Karpas-422 (cell line): ENCODE measurements at regions not wholly inside any gene's neighbourhood (a gene's known extent, or its start where the extent isn't known, plus 50 kb on each side); places are given as distances from the start of the nearest gene placed in this dataset.
"Not testable (repeated sequence)": the region's sequence is repeated elsewhere in the genome, so short reads cannot be mapped to it uniquely, and the experiment has no call there.

Experiments used
- DNase-seq: peaks from one replicate; pipeline ENCODE4 v3.0.0-alpha.2; 2015
- H2AFZ ChIP-seq: fragments of 200-600 bp; sonication (generic); 2 replicates; pipeline ENCODE4 v1.6.1; 2014; ENCODE audit warnings: antibody characterized with exemption, low read length, mixed read lengths
- H3K27ac ChIP-seq: fragments of 200-600 bp; sonication (generic); 2 replicates; pipeline ENCODE4 v1.5.1; 2014; ENCODE audit warnings: mild to moderate bottlenecking, low read length, moderate library complexity
- H3K27me3 ChIP-seq: fragments of 200-600 bp; sonication (generic); 2 replicates; pipeline ENCODE4 v1.6.1; 2014; ENCODE audit warnings: low read length, mixed read lengths
- H3K36me3 ChIP-seq: fragments of 200-600 bp; sonication (generic); 2 replicates; pipeline ENCODE4 v1.6.1; 2014; ENCODE audit warnings: low read length, mixed read lengths; ENCODE audit not compliant: insufficient read depth
- H3K4me1 ChIP-seq: fragments of 200-600 bp; sonication (generic); 2 replicates; pipeline ENCODE4 v1.6.1; 2014; ENCODE audit warnings: mild to moderate bottlenecking, low read length, mixed read lengths
- H3K4me2 ChIP-seq: fragments of 200-600 bp; sonication (generic); 2 replicates; pipeline ENCODE4 v1.6.1; 2014; ENCODE audit warnings: low read length, low read depth, mild to moderate bottlenecking; ENCODE audit not compliant: poor library complexity, severe bottlenecking
- H3K4me3 ChIP-seq: fragments of 200-600 bp; sonication (generic); 2 replicates; pipeline ENCODE4 v1.5.1; 2014; ENCODE audit warnings: mild to moderate bottlenecking, antibody characterized with exemption, low read length, mixed read lengths
- H3K79me2 ChIP-seq: fragments of 200-600 bp; sonication (generic); 2 replicates; pipeline ENCODE4 v1.6.1; 2014; ENCODE audit warnings: mild to moderate bottlenecking, low read length, mixed read lengths
- H3K9ac ChIP-seq: fragments of 200-600 bp; sonication (generic); 2 replicates; pipeline ENCODE4 v1.6.0; 2014; ENCODE audit warnings: low read length
- H3K9me2 ChIP-seq: fragments of 200-600 bp; sonication (generic), shearing (Covaris generic); replicated peaks from 2 replicates; pipeline ENCODE4 v1.6.0; 2014; ENCODE audit warnings: mild to moderate bottlenecking, low read length, moderate library complexity; ENCODE audit not compliant: insufficient read depth
- H3K9me3 ChIP-seq: fragments of 300-700, 200-600 bp; sonication (generic); 2 replicates; pipeline ENCODE4 v1.6.1; 2014; ENCODE audit warnings: low read length, mixed read lengths
- H4K20me1 ChIP-seq: fragments of 200-600 bp; sonication (generic); 2 replicates; pipeline ENCODE4 v1.6.1; 2014; ENCODE audit warnings: mild to moderate bottlenecking, antibody characterized with exemption, low read length, low read depth; ENCODE audit not compliant: insufficient read depth

DNA sequence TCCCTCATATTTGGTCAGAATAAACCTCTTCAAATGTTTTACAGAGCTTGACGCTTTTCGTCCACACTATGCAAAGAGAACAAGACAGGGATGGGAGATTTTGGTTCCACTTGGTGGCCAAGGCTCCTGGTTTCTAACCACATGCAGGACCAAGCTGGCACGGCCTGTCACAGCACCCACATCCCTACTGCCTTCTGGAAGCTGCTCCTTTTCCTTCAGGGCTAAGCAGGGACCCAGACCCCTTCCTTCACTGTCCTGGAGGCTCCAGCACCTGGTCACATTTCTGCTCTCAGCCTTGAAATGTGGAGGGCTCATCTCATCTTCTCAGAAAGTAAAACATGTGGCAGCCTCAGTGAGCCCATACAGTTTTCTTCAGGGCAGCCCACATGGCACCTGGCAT, 50.4 kb upstream of the ARHGEF7 start:
- Histone ChIP-seq H3K9me2 (no peaks in the 10 kb centered on the region), H2AFZ (no peak overlapping the region), H3K27me3 (no peaks in the 10 kb centered on the region), H3K4me2 (no peak overlapping the region), H3K36me3 (no peaks in the 10 kb centered on the region), H3K79me2 (no peaks in the 10 kb centered on the region), H3K4me3 (no peak overlapping the region), H3K27ac (no peak overlapping the region), H3K9ac (no peak overlapping the region), H3K4me1 (peaks cover 5% of the 10 kb centered on the region), H4K20me1 (no peaks in the 10 kb centered on the region), H3K9me3 (no peaks in the 10 kb centered on the region)
- DNase-seq, result no peak

DNA sequence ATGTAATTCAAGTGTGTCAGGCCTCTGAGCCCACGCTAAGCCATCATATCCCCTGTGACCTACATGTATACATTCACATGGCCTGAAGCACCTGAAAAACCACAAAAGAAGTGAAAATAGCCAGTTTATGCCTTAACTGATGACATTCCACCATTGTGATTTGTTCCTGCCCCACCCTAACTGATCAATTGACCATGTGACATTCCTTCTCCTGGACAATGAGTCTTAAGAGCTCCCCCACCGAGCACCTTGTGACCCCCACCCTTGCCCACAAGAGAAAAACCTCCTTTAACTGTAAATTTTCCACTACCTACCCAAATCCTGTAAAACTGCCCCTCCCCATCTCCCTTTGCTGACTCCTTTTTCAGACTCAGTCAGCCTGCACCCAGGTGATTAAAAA, 52.1 kb upstream of the ARHGEF7 start:
- no peak overlapping the region for H3K4me2 ChIP-seq

GRCh38 chr13:111062305-111062704, 52.8 kb upstream of the ARHGEF7 start:
- Histone ChIP-seq H3K9me2 (no peaks in the 10 kb centered on the region), H3K4me2 (no peak overlapping the region), H2AFZ (no peak overlapping the region), H3K27me3 (no peaks in the 10 kb centered on the region), H3K9ac (no peak overlapping the region), H3K79me2 (no peaks in the 10 kb centered on the region), H3K27ac (no peak overlapping the region), H3K4me3 (no peak overlapping the region), H4K20me1 (no peaks in the 10 kb centered on the region), H3K9me3 (no peaks in the 10 kb centered on the region), H3K36me3 (no peaks in the 10 kb centered on the region), H3K4me1 (peaks cover under 1% of the 10 kb centered on the region; the same call in 1 of the 2 replicates)
- DNase-seq, result no peak

More for the DNA sequence above, 52.1 kb upstream of the ARHGEF7 start:
- Histone ChIP-seq H3K9me2 (no peaks in the 10 kb centered on the region), H3K4me1 (peaks cover 5% of the 10 kb centered on the region), H3K9me3 (no peaks in the 10 kb centered on the region), H4K20me1 (no peaks in the 10 kb centered on the region), H3K27ac (no peak overlapping the region), H3K27me3 (no peaks in the 10 kb centered on the region), H3K4me3 (no peak overlapping the region), H3K9ac (no peak overlapping the region), H3K79me2 (no peaks in the 10 kb centered on the region), H3K36me3 (no peaks in the 10 kb centered on the region), H2AFZ (no peak overlapping the region)
- DNase-seq, result no peak

DNA sequence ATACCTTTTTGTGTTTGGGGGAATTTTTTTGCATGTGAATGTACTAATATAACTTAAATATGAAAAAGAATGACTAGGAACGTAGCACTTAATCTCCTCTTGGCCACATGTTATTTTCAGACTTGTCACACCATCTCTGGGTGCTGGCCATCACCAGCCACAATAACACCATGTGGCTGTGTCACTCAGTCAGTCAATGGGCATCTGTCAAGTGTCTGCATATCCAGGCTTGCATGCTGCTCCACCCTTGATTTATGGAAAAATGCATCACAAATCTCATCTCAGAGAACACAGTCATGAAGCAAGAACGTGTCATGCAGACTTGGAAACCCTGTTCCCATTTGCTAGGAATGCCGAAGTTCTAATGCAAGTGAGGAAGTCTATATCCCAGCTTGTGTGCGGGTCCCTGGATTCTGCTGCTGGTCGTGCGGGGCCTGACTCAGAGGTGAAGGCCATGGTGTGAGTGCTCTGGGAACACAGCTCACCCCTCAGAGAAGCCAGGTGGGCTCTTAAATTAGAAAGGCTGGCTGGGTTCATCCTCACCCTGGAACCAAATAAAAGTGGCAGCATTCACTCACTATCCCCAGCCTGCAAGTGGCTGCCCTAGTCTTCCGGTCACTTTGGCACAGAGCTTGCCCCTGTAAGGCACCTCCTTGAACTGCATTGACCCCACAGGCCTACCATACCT, 53.6 kb upstream of the ARHGEF7 start:
- Histone ChIP-seq H3K79me2 (no peaks in the 10 kb centered on the region), H3K36me3 (no peaks in the 10 kb centered on the region), H4K20me1 (no peaks in the 10 kb centered on the region), H3K9ac (no peak overlapping the region), H3K27me3 (no peaks in the 10 kb centered on the region), H3K9me3 (no peaks in the 10 kb centered on the region), H3K4me1 (no peaks in the 10 kb centered on the region), H3K4me2 (no peak overlapping the region), H3K27ac (no peak overlapping the region), H3K4me3 (no peak overlapping the region), H2AFZ (no peak overlapping the region), H3K9me2 (no peaks in the 10 kb centered on the region)
- no peak for DNase-seq

DNA sequence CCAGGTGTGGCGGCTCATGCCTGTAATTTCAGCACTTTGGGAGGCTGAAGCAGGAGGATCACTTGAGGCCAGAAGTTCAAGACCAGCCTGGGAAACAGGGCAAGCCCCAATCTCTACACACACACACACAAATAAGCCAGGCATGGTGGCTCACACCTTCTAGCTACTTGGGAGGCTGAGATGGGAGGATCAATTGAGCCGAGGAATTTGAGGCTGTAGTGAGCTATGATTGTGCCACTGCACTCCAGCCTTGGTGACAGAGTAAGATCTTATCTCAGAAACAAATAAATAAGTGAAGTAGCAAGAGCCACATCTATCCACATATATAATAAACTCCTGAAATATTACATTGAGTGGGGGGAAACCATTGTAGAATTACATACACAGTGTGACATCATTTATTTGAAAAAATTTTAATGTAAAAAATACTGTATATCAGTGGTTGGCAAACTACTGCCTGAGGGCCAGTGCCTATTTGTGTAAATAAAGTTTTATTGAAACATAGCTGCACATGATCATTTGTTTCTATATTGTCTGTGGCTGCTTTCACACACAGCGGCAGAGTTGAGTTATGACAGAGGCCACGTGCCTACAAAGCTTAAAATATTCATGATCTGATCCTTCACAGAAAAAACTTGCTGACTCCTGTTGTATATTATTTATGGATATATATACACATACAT, 54.7 kb upstream of the ARHGEF7 start:
- Histone ChIP-seq H4K20me1 (no peaks in the 10 kb centered on the region), H3K9me2 (no peaks in the 10 kb centered on the region), H3K27ac (no peak overlapping the region), H3K4me1 (no peaks in the 10 kb centered on the region), H2AFZ (no peak overlapping the region), H3K79me2 (no peaks in the 10 kb centered on the region), H3K9ac (no peak overlapping the region), H3K4me3 (no peak overlapping the region), H3K4me2 (no peak overlapping the region), H3K27me3 (no peaks in the 10 kb centered on the region), H3K9me3 (no peaks in the 10 kb centered on the region), H3K36me3 (no peaks in the 10 kb centered on the region)
- DNase-seq, result no peak

DNA sequence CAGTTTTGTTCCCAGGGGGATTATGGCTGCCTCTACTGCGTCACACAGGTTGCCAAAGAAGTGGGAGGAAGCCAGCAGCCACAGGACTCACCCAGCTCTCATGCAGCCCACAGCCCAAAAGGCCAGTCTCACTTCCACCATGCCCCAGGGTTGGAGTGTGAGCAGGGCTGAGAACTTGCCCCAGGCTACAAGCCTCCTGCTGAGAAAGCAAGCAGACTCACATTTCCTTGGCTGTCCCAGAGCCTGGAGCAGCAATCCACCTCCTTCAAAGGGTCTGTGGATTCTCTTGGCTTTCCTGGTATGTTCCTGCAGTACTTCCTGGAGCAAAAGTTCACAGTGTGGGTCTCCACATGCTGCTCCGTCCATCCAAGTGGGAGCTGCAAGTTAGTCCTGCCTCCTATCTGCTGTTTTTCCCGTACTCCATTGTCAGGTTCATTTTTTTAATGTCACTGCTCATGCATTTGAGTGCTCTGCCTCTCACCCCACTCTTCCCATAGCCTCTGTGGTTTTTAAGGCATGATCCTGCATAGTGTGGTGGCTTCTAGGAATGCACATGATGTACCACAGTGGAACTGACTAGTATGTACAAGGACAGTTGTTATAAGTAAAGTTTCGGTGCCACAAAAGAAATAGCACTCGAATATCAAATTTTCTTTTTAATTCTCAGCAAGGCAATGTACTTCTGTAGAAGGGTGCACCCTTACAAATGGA, 56.2 kb upstream of the ARHGEF7 start:
- DNase-seq, result no peak
- Histone ChIP-seq H3K4me1 (no peaks in the 10 kb centered on the region), H3K36me3 (no peaks in the 10 kb centered on the region), H3K9me2 (no peaks in the 10 kb centered on the region), H3K9me3 (no peaks in the 10 kb centered on the region), H2AFZ (no peak overlapping the region), H3K9ac (no peak overlapping the region), H3K27me3 (no peaks in the 10 kb centered on the region), H3K79me2 (no peaks in the 10 kb centered on the region), H4K20me1 (no peaks in the 10 kb centered on the region), H3K4me2 (no peak overlapping the region), H3K4me3 (no peak overlapping the region), H3K27ac (no peak overlapping the region)

GRCh38 chr13:111058339-111058738, 56.8 kb upstream of the ARHGEF7 start:
- H3K4me3 ChIP-seq, DNase-seq, H3K79me2 ChIP-seq, H3K9me2 ChIP-seq, H3K4me2 ChIP-seq, H2AFZ ChIP-seq, H3K4me1 ChIP-seq, H3K9ac ChIP-seq, H3K27ac ChIP-seq, H4K20me1 ChIP-seq, H3K9me3 ChIP-seq, H3K27me3 ChIP-seq, H3K36me3 ChIP-seq: not testable (repeated sequence)

DNA sequence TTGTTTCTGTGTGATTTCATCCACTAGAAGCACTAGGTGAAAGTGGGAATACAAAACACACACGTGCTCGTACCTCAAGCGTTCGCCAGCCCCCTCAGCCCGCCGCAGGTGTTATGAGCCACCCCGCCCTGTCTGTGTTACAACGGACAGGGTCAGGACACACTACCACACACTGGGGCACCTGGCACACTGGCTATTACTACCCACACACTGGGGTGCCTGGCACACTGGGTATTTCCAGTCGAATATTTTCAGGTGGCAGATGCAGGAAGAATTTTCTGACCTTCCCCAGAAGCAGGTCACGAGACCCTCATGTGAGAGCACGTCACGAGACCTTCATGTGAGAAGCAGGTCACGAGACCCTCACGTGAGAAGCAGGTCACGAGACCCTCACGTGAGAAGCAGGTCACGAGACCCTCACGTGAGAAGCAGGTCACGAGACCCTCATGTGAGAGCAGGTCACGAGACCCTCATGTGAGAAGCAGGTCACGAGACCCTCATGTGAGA, 63.3 kb upstream of the ARHGEF7 start:
- H3K36me3 ChIP-seq, H3K4me2 ChIP-seq, H4K20me1 ChIP-seq, H3K9me2 ChIP-seq, H2AFZ ChIP-seq, H3K9ac ChIP-seq, H3K9me3 ChIP-seq, DNase-seq, H3K27me3 ChIP-seq, H3K27ac ChIP-seq, H3K79me2 ChIP-seq, H3K4me1 ChIP-seq, H3K4me3 ChIP-seq: not testable (repeated sequence)
